SJSA1 (cell line): ENCODE measurements at regions not wholly inside any gene's neighbourhood (a gene's known extent, or its start where the extent isn't known, plus 50 kb on each side); places are given as distances from the start of the nearest gene placed in this dataset.
"Not testable (repeated sequence)": the region's sequence is repeated elsewhere in the genome, so short reads cannot be mapped to it uniquely, and the experiment has no call there.

ENCODE experiments used
- DNase-seq, 2 experiments: peaks; one replicate each; pipeline ENCODE4 v3.0.0-alpha.2; 2015 to 2020; ENCODE audit warnings: low spot score in 2 of 2, low read depth in 1 of 2
- H3K27ac ChIP-seq: fragments of 250-450 bp; sonication (Bioruptor Pico); 2 replicates; pipeline ENCODE4 v1.5.1; 2020; ENCODE audit warnings: mild to moderate bottlenecking, moderate library complexity
- H3K27me3 ChIP-seq: fragments of 250-450 bp; sonication (Bioruptor Pico); replicated peaks from 2 replicates; pipeline ENCODE4 v1.5.1; 2020; ENCODE audit warnings: mild to moderate bottlenecking, moderate library complexity
- H3K36me3 ChIP-seq: fragments of 250-450 bp; sonication (Bioruptor Pico); 2 replicates; pipeline ENCODE4 v1.5.1; 2020; ENCODE audit warnings: mild to moderate bottlenecking
- H3K4me1 ChIP-seq: fragments of 250-450 bp; sonication (Bioruptor Pico); replicated peaks from 2 replicates; pipeline ENCODE4 v1.6.1; 2021; ENCODE audit warnings: mild to moderate bottlenecking
- H3K4me3 ChIP-seq: fragments of 250-450 bp; sonication (Bioruptor Pico); 2 replicates; pipeline ENCODE4 v1.5.1; 2020; ENCODE audit warnings: mild to moderate bottlenecking
- H3K9me3 ChIP-seq: fragments of 250-450 bp; sonication (Bioruptor Pico); replicated peaks from 2 replicates; pipeline ENCODE4 v1.5.1; 2020; ENCODE audit warnings: mild to moderate bottlenecking

DNA sequence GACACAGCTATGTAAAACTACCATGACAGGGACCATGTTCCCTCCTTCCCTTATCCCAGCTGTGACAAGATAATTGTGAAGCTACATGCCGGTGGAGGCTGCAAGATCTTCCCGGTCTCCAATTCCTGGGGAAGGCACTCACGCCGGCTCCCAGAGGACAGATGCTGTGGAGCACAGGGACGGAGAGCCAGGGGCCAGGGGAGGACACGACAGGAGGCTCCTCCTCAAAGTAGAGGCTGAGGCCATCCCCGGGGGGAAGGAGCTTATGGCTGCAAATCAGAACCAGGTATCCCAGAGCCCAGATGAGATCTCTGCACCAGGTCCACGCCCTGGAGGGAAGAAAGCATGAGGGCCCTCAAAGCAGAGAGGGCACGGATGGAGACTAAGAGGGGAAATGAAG lies 286.2 kb downstream of the TCERG1L start:
- DNase-seq: no peak
- Histone ChIP-seq H3K27me3 (no peaks in the 10 kb centered on the region), H3K9me3 (peaks cover 11% of the 10 kb centered on the region), H3K4me3 (no peak overlapping the region), H3K36me3 (no peaks in the 10 kb centered on the region), H3K27ac (no peak overlapping the region), H3K4me1 (no peaks in the 10 kb centered on the region)

GRCh38 chr10:131027256-131027655 lies 284.3 kb downstream of the TCERG1L start:
- no peaks in the 10 kb centered on the region for H3K4me1 ChIP-seq
- no peaks in the 10 kb centered on the region for H3K27me3 ChIP-seq
- DNase-seq: no peak
- H3K36me3 ChIP-seq: no peaks in the 10 kb centered on the region
- H3K27ac ChIP-seq: no peak overlapping the region
- H3K4me3 ChIP-seq: no peak overlapping the region
- H3K9me3 ChIP-seq: peaks cover 6% of the 10 kb centered on the region

DNA sequence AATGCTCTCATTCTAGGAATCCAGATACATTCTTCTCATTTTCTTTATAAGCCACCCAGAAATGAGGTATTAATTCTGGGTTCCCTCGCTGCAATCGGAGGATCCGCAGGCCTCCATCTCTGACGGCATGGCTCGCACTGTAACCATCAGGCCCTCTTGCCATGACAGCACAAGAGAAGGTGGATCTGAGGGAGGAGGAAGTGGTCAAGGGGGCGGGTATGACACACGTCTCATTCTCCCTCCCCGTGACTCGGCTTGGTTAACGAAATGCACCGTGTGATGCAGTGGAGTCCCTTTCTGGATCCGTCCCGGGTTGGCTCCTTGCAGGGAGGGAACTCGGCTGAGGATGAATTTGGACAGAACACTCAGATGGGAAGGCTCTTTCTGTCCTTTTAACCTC lies 280.2 kb downstream of the TCERG1L start:
- Histone ChIP-seq H3K36me3 (no peaks in the 10 kb centered on the region), H3K4me1 (no peaks in the 10 kb centered on the region), H3K27ac (no peak overlapping the region), H3K9me3 (peaks cover 5% of the 10 kb centered on the region), H3K4me3 (no peak overlapping the region), H3K27me3 (no peaks in the 10 kb centered on the region)
- no peak for DNase-seq

DNA sequence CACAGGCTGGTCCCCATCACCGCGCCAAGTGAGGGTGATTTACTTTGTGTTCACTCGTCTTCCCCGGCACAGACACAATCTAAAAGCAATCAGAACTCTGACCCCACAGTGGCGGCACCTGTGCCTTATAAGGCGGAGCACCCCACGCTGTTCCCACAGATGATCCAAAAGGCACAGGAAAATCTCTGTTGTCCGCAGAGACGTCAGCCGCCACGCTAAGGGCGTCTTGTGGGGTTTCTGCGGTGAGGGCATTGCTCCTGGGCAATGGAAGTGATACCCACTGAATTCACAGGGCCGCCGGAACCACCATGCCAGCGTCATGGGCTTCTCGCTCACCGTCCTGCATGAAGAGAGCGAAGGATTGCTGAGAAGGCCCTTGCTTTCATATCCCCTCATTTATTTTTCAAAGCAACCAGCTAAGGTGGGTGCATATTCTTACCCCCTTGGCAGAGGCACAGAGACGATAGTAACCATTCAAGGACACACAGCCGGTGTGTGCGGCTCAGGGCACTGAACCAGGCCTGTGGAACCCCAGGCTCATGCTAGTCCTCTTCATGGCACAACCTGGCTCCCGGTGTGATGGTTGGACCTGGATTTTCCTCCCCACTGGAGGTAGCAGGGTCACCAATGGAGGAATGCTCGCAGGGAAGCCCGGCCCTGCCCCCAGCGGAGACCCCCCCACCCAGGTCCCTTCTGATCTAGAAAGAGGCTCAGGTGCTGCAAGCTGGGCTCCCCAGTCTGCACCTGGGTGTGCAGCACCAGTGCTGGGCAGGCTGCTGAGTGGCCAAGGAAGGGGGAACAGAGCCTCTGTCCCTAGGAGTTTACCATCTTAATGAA lies 279.0 kb downstream of the TCERG1L start:
- Histone ChIP-seq H3K27me3 (no peaks in the 10 kb centered on the region), H3K9me3 (peaks cover 2% of the 10 kb centered on the region), H3K36me3 (no peaks in the 10 kb centered on the region), H3K27ac (no peak overlapping the region), H3K4me1 (no peaks in the 10 kb centered on the region), H3K4me3 (no peak overlapping the region)
- DNase-seq: no peak

DNA sequence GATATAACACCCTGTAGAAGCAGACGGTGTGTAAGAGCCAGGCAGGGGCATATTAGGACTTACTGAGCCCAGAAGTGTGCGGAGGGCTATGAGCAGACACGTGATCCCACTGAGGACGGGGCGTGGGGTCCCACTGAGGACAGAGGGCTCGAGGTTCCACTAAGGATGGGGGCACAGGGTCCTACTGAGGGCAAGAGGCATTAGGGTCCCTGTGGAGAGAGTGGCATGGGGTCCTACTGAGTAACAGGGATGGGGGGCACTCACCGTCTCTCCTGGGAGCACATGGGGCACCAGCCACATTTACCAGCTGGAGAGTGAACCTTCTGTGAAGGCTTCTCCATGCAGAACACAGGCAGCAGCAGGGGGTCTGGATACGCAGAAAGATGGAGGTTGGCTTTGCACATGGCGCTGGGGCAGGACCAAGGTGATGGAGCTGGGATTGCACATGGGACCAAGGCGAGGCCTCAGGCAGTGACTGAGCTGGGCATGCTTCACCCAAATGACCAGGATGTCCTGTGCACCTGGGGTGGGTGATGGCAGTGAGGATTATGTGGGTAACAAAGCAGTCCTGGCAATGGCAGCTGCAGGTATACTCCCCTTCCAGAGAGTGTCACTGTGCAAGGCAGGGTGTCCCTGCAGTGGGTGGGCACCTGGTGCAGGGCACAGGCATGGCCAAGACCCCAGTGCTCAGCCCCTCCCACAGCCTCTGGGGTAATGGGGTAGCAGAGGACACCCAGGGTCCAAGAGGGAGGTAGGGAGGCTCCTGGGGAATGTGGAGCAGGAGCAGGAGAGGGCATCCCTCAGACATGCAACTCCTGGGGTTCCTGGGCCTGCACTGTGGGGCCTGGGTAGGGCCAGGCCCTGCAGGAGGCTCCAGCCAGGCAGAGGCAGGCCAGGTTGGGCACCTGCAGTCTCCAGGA lies 278.1 kb downstream of the TCERG1L start:
- H3K36me3 ChIP-seq: no peaks in the 10 kb centered on the region
- DNase-seq: no peak
- H3K27ac ChIP-seq: no peak overlapping the region
- H3K9me3 ChIP-seq: peaks cover 2% of the 10 kb centered on the region
- H3K4me3 ChIP-seq: no peak overlapping the region
- H3K4me1 ChIP-seq: no peaks in the 10 kb centered on the region
- H3K27me3 ChIP-seq: no peaks in the 10 kb centered on the region

DNA sequence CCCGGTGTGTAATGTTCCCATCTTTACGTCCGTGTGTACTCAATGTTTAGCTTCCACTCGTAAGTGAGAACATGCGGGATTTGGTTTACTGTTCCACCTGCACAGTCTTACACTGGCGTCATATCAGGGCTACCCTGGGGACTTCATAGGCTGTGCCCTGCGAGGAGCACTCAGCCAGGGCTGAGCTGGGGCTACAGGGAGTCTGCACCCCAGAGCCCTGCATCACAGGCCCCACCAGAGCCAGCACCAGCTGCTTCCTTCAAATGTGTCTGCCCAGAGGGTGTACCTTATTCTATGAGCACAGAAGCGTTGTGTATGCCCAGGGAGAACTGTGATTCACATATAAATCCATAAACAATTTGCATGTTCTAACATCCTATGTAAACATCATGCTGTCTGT lies 277.1 kb downstream of the TCERG1L start:
- Histone ChIP-seq H3K9me3 (peaks cover 2% of the 10 kb centered on the region), H3K36me3 (no peaks in the 10 kb centered on the region), H3K4me1 (no peaks in the 10 kb centered on the region), H3K27ac (no peak overlapping the region), H3K4me3 (no peak overlapping the region), H3K27me3 (no peaks in the 10 kb centered on the region)
- DNase-seq: no peak

DNA sequence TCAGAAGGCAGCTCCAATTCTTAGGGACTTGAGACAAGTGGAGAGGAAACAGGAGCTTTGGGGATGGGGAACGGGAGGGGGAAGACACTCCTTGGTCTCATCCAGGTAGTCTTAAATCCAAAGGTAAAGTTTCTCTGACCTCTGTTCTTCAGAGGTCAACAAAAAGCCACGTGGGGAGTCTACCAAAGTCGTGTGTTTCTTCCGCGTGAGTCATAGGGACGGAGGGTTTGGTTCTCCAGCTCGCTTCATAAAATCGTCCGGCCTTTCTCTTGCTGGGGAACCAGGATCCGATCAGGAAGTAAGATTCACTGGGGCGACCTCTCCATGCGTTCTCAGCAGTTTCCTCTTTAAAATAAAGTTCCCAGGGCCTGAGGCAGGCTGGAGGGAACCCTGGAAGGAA lies 275.7 kb downstream of the TCERG1L start:
- no peaks in the 10 kb centered on the region for H3K4me1 ChIP-seq
- no peaks in the 10 kb centered on the region for H3K27me3 ChIP-seq
- H3K36me3 ChIP-seq: no peaks in the 10 kb centered on the region
- peaks cover 2% of the 10 kb centered on the region for H3K9me3 ChIP-seq
- no peak for DNase-seq
- no peak overlapping the region for H3K4me3 ChIP-seq
- H3K27ac ChIP-seq: no peak overlapping the region

DNA sequence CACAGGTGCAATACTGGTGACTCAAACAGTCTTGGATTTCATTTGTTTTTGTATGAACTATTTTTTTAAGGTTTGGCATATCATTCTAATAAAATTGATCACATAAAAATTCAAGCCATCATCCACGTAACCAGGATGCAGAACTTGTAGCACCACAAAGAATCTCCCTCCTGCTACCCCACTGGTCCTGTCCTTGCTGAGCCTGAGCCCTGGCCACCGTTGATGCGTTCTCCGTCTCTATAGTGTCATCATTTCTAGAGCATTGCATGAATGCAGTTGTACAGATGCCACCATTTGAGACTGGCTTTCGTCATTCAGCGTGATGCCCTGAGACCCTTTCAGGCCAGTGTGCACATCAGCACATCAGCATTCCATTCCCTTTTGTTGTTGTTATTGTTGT lies 273.5 kb downstream of the TCERG1L start:
- Histone ChIP-seq H3K27ac (no peak overlapping the region), H3K27me3 (no peaks in the 10 kb centered on the region), H3K9me3 (peaks cover 3% of the 10 kb centered on the region), H3K4me1 (no peaks in the 10 kb centered on the region), H3K4me3 (no peak overlapping the region), H3K36me3 (no peaks in the 10 kb centered on the region)
- DNase-seq: no peak

DNA sequence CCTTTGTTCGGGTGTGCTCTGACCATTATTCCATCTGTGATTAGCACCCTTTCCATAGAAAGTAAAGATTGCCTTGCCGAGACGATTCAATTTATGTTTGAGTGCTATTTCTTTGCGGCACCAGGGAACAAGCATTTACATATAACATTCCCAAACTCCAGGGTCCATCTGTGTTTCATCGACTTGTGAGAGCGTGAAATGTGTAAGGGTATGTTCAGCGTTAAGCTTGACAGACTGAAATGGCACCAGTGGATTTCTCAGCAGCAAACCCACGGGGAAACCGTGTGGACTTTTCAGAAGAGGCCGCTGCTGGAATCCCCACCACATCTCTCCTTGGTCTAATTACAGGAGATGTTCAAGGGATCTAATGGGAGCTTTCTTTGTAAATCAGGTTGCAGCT lies 270.5 kb downstream of the TCERG1L start:
- Histone ChIP-seq H3K4me1 (no peaks in the 10 kb centered on the region), H3K4me3 (no peak overlapping the region), H3K27me3 (no peaks in the 10 kb centered on the region), H3K36me3 (no peaks in the 10 kb centered on the region), H3K27ac (no peak overlapping the region), H3K9me3 (peaks cover 3% of the 10 kb centered on the region; the same call in 1 of the 2 replicates)
- no peak for DNase-seq

GRCh38 chr10:131041441-131041840 lies 270.1 kb downstream of the TCERG1L start:
- no peak for DNase-seq
- no peaks in the 10 kb centered on the region for H3K4me1 ChIP-seq
- H3K27me3 ChIP-seq: no peaks in the 10 kb centered on the region
- H3K27ac ChIP-seq: no peak overlapping the region
- 0 out of 2 replicates have a peak, but pooled peaks cover 3% of the 10 kb centered on the region for H3K9me3 ChIP-seq
- H3K4me3 ChIP-seq: no peak overlapping the region
- H3K36me3 ChIP-seq: no peaks in the 10 kb centered on the region

- H3K36me3 ChIP-seq, H3K4me3 ChIP-seq, H3K9me3 ChIP-seq, H3K27ac ChIP-seq, H3K27me3 ChIP-seq, DNase-seq, H3K4me1 ChIP-seq: not testable (repeated sequence)
Observed at GRCh38 chr10:131042015-131042414, 269.5 kb downstream of the TCERG1L start.
